Uterus (tissue), 3 donors: ENCODE measurements at regions not wholly inside any gene's neighbourhood (a gene's known extent, or its start where the extent isn't known, plus 50 kb on each side); places are given as distances from the start of the nearest gene placed in this dataset.
A peak's percentile ranks its signal among the peaks of the same experiment; 100 is the strongest.

ENCODE experiments used
- DNase-seq, 2 donors: peaks; one replicate each; pipeline ENCODE4 v3.0.0-alpha.2; 2019 to 2020
- H3K27ac ChIP-seq, 2 donors: fragments of 200-600 bp; sonication (generic); 1 replicate in 1 of 2; 2 replicates in 1 of 2; pipeline ENCODE4 v1.5.1; 2016 to 2018
- H3K27me3 ChIP-seq, 2 donors: fragments of 200-600 bp; sonication (generic); one replicate each; pipeline ENCODE4 v1.5.1; 2018 to 2019; ENCODE audit warnings: control low read depth in 1 of 2
- H3K36me3 ChIP-seq, 2 donors: fragments of 200-600 bp; sonication (generic); one replicate each; pipeline ENCODE4 v1.5.1; 2019; ENCODE audit warnings: control low read depth in 1 of 2
- H3K4me1 ChIP-seq, 2 donors: fragments of 200-600 bp; sonication (generic); one replicate each; pipeline ENCODE4 v1.5.1; 2018 to 2019; ENCODE audit warnings: control low read depth in 1 of 2
- H3K4me3 ChIP-seq, 2 donors: fragments of 200-600 bp; sonication (generic); 1 replicate in 1 of 2; 2 replicates in 1 of 2; pipeline ENCODE4 v1.5.1; 2018 to 2019; ENCODE audit warnings: mild to moderate bottlenecking in 1 of 2
- H3K9me3 ChIP-seq, 2 donors: fragments of 200-600 bp; sonication (generic); one replicate each; pipeline ENCODE4 v1.5.1; 2019; ENCODE audit warnings: control low read depth in 1 of 2
- CTCF ChIP-seq, 4 experiments: fragments of 200-600 bp in 2 of 4; fragments of 450-650 bp in 2 of 4; sonication (generic) in 2 of 4; IDR thresholded peaks; one replicate each; pipeline ENCODE4 v1.5.1; 2016 to 2019; ENCODE audit warnings: antibody characterized with exemption in 4 of 4, mild to moderate bottlenecking in 2 of 4, moderate library complexity in 1 of 4
- POLR2A ChIP-seq, 2 donors: fragments of 450-650 bp; IDR thresholded peaks; one replicate each; pipeline ENCODE4 v1.6.1; 2016; ENCODE audit warnings: antibody characterized with exemption in 2 of 2, mild to moderate bottlenecking in 1 of 2, moderate library complexity in 1 of 2
- intact Hi-C: fragments of 100-400 bp; cut with DNase I; formaldehyde crosslinking; loops from one replicate; pipeline ENCODE4 v1.15.1; 2023; ENCODE audit warnings: low total_unique reads
- donor health status: DM: yes; HTN: yes; CAD: no.

- no peaks in the 10 kb centered on the region for H3K9me3 ChIP-seq
- no peak for DNase-seq
- H3K27ac ChIP-seq, result no peak overlapping the region
- intact Hi-C loops, result loop anchor here (10.0 kb wide), 1 partner anchor 209 kb away; no protein-coding TSS in a partner anchor
- H3K4me3 ChIP-seq, result no peak overlapping the region
- H3K4me1 ChIP-seq, result no peaks in the 10 kb centered on the region
- no peaks in the 10 kb centered on the region for H3K36me3 ChIP-seq
- no peak for TF ChIP-seq CTCF (IDR thresholded peaks at IDR 0.05)
- no peak for TF ChIP-seq POLR2A (IDR thresholded peaks at IDR 0.05)
- no peaks in the 10 kb centered on the region for H3K27me3 ChIP-seq
Observed at GRCh38 chr13:24016046-24016445, 118.7 kb upstream of the C1QTNF9B start.

- TF ChIP-seq CTCF (IDR thresholded peaks at IDR 0.05) (no peak), POLR2A (IDR thresholded peaks at IDR 0.05) (no peak)
- no peaks in the 10 kb centered on the region for H3K4me1 ChIP-seq
- no peaks in the 10 kb centered on the region for H3K36me3 ChIP-seq
- H3K27me3 ChIP-seq, result no peaks in the 10 kb centered on the region
- DNase-seq, result no peak
- H3K4me3 ChIP-seq, result no peak overlapping the region
- intact Hi-C loops, result no loop called here
- peak overlapping the region in 1 of 2 donors; percentile 23 for H3K27ac ChIP-seq
- H3K9me3 ChIP-seq, result no peaks in the 10 kb centered on the region
Observed at GRCh38 chr13:24022568-24022967, 125.3 kb upstream of the C1QTNF9B start.

- no peaks in the 10 kb centered on the region for H3K4me1 ChIP-seq
- H3K4me3 ChIP-seq, result no peak overlapping the region
- H3K9me3 ChIP-seq, result no peaks in the 10 kb centered on the region
- H3K27me3 ChIP-seq, result no peaks in the 10 kb centered on the region
- H3K27ac ChIP-seq, result peak overlapping the region in 1 of 2 donors; percentile 23
- H3K36me3 ChIP-seq, result no peaks in the 10 kb centered on the region
- intact Hi-C loops, result no loop called here
- no peak for DNase-seq
- TF ChIP-seq POLR2A (IDR thresholded peaks at IDR 0.05) (no peak), CTCF (IDR thresholded peaks at IDR 0.05) (no peak)
Observed at GRCh38 chr13:24023073-24023472, 125.8 kb upstream of the C1QTNF9B start.

- DNase-seq, result no peak
- no peaks in the 10 kb centered on the region for H3K27me3 ChIP-seq
- no peak for TF ChIP-seq POLR2A (IDR thresholded peaks at IDR 0.05)
- TF ChIP-seq CTCF (IDR thresholded peaks at IDR 0.05), result no peak
- no peaks in the 10 kb centered on the region for H3K4me1 ChIP-seq
- no peaks in the 10 kb centered on the region for H3K9me3 ChIP-seq
- no peaks in the 10 kb centered on the region for H3K36me3 ChIP-seq
- no peak overlapping the region for H3K27ac ChIP-seq
- no peak overlapping the region for H3K4me3 ChIP-seq
- intact Hi-C loops, result no loop called here
Observed at GRCh38 chr13:24027494-24027893, 130.2 kb upstream of the C1QTNF9B start.

- no peak for DNase-seq
- H3K27ac ChIP-seq, result peak overlapping the region in 1 of 2 donors; percentile 70
- no peaks in the 10 kb centered on the region for H3K36me3 ChIP-seq
- no peaks in the 10 kb centered on the region for H3K9me3 ChIP-seq
- intact Hi-C loops, result no loop called here
- peaks cover 4 to 6% of the 10 kb centered on the region in 2 donors for H3K4me1 ChIP-seq
- TF ChIP-seq POLR2A (IDR thresholded peaks at IDR 0.05) (no peak), CTCF (IDR thresholded peaks at IDR 0.05) (no peak)
- H3K27me3 ChIP-seq, result no peaks in the 10 kb centered on the region
- no peak overlapping the region for H3K4me3 ChIP-seq
Observed at GRCh38 chr13:24032252-24032651, 128.3 kb upstream of the SPATA13 start.
